GM12874 (cell line): ENCODE measurements at regions not wholly inside any gene's neighbourhood (a gene's known extent, or its start where the extent isn't known, plus 50 kb on each side); places are given as distances from the start of the nearest gene placed in this dataset.

Source experiments
- TF ChIP-seq, protein P1 (sequence below): IDR thresholded peaks from 2 replicates; pipeline ENCODE4 v1.5.1; 2011; ENCODE audit warnings: low read depth, mild to moderate bottlenecking, control low read depth, low read length, moderate library complexity; ENCODE audit not compliant: insufficient read depth

- TF ChIP-seq, protein P1, sequence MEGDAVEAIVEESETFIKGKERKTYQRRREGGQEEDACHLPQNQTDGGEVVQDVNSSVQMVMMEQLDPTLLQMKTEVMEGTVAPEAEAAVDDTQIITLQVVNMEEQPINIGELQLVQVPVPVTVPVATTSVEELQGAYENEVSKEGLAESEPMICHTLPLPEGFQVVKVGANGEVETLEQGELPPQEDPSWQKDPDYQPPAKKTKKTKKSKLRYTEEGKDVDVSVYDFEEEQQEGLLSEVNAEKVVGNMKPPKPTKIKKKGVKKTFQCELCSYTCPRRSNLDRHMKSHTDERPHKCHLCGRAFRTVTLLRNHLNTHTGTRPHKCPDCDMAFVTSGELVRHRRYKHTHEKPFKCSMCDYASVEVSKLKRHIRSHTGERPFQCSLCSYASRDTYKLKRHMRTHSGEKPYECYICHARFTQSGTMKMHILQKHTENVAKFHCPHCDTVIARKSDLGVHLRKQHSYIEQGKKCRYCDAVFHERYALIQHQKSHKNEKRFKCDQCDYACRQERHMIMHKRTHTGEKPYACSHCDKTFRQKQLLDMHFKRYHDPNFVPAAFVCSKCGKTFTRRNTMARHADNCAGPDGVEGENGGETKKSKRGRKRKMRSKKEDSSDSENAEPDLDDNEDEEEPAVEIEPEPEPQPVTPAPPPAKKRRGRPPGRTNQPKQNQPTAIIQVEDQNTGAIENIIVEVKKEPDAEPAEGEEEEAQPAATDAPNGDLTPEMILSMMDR = peak; percentile 60
Measured at GRCh38 chr2:212863185-212863588, 288.2 kb downstream of the IKZF2 start.

- TF ChIP-seq, protein P1 = no peak
Measured at GRCh38 chr2:212858496-212858895, 292.9 kb downstream of the IKZF2 start.

- TF ChIP-seq, protein P1 = no peak
Measured at GRCh38 chr2:212854771-212855170, 296.6 kb downstream of the IKZF2 start.

GRCh38 chr2:212854116-212854515, 297.3 kb downstream of the IKZF2 start:
- TF ChIP-seq, protein P1 = no peak

- TF ChIP-seq, protein P1 = no peak
Measured at GRCh38 chr2:212845941-212846340, 305.5 kb downstream of the IKZF2 start.

DNA sequence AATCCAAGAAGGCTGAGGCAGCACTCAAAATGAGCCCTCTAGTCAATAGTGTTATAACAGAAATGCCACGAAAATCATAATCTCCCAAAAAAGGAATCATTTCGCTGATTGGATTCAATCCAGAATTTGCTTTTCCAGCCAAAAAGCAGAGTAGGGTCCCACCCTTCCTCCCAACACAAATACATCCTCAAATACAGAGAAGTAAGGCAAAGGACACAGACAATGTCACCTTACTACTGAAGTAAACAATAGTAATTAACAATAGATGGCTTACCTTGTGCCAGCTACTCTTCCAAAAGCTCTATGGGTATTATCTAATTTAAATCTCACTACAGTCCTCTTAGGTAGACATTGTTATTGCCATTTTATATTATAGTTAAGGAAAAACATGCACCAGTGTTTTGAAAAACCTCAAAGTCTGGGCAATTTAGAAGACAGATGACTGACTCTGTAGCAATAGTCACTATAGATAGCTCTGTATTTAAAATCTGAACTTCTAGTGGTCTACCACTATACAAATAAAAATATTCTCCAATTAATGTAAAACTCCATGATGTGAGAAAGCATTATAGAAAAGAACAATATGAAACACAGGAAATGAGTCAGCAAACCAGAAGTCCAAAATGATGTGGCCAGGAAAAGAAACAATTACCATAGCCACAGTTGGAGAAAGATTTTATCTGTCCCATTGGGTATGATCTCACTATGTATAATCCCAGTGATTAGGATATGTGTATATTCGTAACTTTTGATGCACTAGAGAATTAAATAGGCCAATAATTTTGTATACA, 305.0 kb upstream of the ERBB4 start:
- TF ChIP-seq, protein P1 = no peak

DNA sequence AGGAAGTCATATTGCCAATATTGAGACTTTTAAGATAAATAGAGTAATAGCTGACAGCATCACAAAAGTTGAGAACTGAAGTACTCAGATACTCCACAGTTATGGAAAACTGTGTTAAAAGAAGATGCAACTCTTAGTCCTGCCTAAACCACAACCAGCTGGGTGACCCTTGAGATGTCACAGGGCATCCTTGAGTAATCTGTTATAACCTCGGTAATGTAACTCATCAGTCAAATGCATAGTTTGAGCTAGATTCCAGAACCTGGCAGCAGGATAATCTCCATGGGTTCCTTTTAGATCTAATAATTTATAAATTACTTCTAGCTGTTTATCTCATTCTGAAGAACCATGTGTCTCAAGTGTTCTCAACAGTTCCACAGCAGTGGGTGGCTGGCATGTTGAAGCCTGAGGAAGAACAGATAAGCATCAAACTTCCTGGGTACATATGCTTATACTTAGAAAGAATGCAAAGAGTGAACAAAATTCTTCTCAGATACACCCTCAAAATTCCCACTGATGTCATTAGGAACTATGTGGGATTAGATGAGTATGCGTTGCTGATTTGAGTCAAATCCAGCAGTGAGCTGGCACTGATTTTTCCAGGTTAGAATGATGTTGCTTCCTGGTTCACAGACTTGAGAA, 304.1 kb upstream of the ERBB4 start:
- TF ChIP-seq, protein P1 = no peak
